HUES48 (cell line): ENCODE measurements at regions not wholly inside any gene's neighbourhood (a gene's known extent, or its start where the extent isn't known, plus 50 kb on each side); places are given as distances from the start of the nearest gene placed in this dataset.
"Not testable (repeated sequence)": the region's sequence is repeated elsewhere in the genome, so short reads cannot be mapped to it uniquely, and the experiment has no call there.

Experiments used
- H3K27ac ChIP-seq: one replicate; pipeline ENCODE4 v1.7.0; 2013; ENCODE audit warnings: low read depth, low read length, inconsistent platforms
- H3K27me3 ChIP-seq: 2 replicates; pipeline ENCODE4 v1.6.1; 2013; ENCODE audit warnings: mild to moderate bottlenecking, low read length; ENCODE audit not compliant: control insufficient read depth, insufficient read depth
- H3K36me3 ChIP-seq: 2 replicates; pipeline ENCODE4 v1.6.1; 2013; ENCODE audit warnings: low read length; ENCODE audit not compliant: control insufficient read depth, insufficient read depth
- H3K4me1 ChIP-seq: 2 replicates; pipeline ENCODE4 v1.6.1; 2013; ENCODE audit warnings: mild to moderate bottlenecking, low read length; ENCODE audit not compliant: control insufficient read depth, insufficient read depth
- H3K4me3 ChIP-seq: 2 replicates; pipeline ENCODE4 v1.5.1; 2013; ENCODE audit warnings: mild to moderate bottlenecking, low read depth, low read length
- H3K9ac ChIP-seq: 2 replicates; pipeline ENCODE4 v1.6.1; 2013; ENCODE audit warnings: mild to moderate bottlenecking, low read depth, low read length, moderate library complexity
- H3K9me3 ChIP-seq: 2 replicates; pipeline ENCODE4 v1.6.1; 2013; ENCODE audit warnings: low read length; ENCODE audit not compliant: control insufficient read depth, insufficient read depth

DNA sequence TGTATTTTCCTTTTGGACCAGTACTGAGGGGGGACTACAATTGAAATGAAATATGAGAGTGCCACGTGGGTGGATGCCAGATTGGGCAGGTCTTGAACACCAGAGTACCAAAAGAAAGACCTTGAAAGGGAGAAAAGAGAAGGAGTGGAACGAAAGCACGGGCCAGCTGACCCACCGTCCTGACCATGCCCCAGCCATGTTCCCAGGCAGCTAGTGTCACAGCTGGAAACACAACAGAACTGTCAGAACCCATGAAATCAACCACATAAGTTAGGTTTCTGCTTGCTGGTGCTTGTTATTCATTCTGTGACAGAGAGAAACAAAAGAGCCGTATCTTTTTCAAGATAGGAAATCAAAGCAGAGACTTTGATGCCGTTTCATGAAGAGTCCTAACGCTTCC, 268.8 kb downstream of the MEX3B start:
- H3K9me3 ChIP-seq, result no peaks in the 10 kb centered on the region

DNA sequence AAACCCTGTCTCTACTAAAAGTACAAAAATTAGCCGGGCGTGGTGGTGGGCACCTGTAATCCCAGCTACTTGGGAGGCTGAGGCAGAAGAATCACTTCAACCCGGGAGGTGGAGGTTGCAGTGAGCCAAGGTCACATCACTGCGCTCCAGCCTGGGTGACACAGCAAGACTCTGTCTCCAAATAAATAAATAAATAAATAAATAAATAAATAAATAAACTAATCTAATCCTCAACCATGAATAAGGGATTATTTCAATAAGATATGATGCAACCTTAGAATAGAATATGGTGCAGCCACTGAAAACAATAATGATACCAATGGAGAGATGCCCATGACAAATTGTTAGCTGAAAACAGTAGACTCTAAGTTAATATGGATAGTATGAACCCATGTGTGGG, 270.0 kb downstream of the MEX3B start:
- H3K27ac ChIP-seq, H3K9ac ChIP-seq, H3K36me3 ChIP-seq, H3K9me3 ChIP-seq, H3K27me3 ChIP-seq, H3K4me1 ChIP-seq, H3K4me3 ChIP-seq: not testable (repeated sequence)

More for the DNA sequence above, 268.8 kb downstream of the MEX3B start:
- no peak overlapping the region for H3K27ac ChIP-seq
- no peaks in the 10 kb centered on the region for H3K36me3 ChIP-seq
- no peak overlapping the region for H3K9ac ChIP-seq
- H3K4me1 ChIP-seq, result no peaks in the 10 kb centered on the region
- H3K4me3 ChIP-seq, result no peak overlapping the region
- no peaks in the 10 kb centered on the region for H3K27me3 ChIP-seq

DNA sequence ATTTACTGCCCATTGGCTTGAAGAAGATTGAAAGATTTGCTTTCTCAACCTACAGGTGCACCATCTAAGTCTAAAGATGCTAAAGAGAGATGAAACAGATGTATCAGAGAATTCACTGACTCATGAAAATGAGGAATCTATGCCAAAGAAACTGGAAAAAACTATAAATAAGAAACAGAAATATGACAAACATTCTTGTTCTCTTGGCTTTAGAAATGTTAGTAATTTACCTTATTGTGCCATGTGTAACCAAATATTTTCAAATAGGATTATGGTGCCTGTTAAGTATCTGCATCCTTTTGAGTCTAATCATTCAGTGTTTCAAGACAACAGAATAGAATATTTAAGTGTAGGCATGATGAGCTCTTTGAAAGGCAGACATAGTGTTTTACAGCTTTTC, 271.5 kb downstream of the MEX3B start:
- Histone ChIP-seq H3K9ac (no peak overlapping the region), H3K4me1 (no peaks in the 10 kb centered on the region), H3K36me3 (no peaks in the 10 kb centered on the region), H3K4me3 (no peak overlapping the region), H3K27me3 (no peaks in the 10 kb centered on the region), H3K9me3 (no peaks in the 10 kb centered on the region), H3K27ac (no peak overlapping the region)

DNA sequence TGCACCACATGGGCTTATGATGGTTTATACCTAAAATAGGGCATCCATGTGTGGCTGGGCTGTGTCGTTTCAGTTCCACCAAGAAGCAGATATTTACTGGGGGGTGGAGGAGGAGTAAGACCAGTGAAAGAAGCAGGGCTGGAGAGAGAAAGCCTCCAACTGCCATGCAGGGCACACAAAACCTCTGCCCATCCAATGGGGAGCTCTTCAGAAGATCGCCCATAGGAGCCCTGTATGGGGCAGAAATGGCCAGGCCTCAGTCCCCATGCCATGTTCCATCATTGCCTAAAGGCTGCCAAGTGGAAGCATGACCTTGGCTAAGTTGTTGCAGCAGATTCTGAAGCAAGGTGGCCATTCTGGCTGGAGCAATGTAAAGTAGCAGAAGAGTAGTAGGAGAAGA, 277.0 kb downstream of the MEX3B start:
- H3K27me3 ChIP-seq, result no peaks in the 10 kb centered on the region
- no peaks in the 10 kb centered on the region for H3K9me3 ChIP-seq
- H3K4me1 ChIP-seq, result no peaks in the 10 kb centered on the region
- H3K4me3 ChIP-seq, result no peak overlapping the region
- no peak overlapping the region for H3K9ac ChIP-seq
- no peak overlapping the region for H3K27ac ChIP-seq
- no peaks in the 10 kb centered on the region for H3K36me3 ChIP-seq

DNA sequence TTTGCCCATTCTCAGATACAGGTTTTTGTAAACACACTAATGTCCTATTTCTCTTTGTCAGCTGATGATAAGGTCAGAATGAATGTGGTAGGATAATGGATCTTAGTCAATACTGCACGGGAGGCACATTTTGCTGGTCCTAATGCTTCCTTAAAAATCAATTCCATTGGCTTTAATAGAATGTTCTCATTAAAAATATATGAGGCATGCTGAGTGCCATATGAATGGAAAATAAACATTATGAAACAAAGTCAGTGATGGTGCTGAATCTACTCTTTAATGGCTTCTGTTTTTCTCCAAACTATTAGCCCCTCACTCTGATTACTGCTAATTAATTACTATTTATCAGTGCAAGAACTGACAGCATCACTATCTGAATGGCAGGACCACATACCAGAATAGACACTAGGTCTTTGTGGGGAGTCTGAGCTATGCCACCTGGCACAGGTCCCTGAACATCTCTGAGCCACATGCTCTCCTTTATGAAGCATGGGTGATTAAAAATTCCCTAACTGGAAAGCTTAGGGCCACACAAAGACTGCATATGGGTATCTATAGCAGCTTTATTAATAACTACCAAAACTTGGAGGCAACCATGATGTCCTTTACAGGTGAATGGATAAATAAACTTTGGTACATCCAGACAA, 278.9 kb downstream of the MEX3B start:
- Histone ChIP-seq H3K4me3 (no peak overlapping the region), H3K9ac (no peak overlapping the region), H3K27me3 (no peaks in the 10 kb centered on the region), H3K4me1 (no peaks in the 10 kb centered on the region), H3K9me3 (no peaks in the 10 kb centered on the region), H3K36me3 (no peaks in the 10 kb centered on the region), H3K27ac (no peak overlapping the region)

DNA sequence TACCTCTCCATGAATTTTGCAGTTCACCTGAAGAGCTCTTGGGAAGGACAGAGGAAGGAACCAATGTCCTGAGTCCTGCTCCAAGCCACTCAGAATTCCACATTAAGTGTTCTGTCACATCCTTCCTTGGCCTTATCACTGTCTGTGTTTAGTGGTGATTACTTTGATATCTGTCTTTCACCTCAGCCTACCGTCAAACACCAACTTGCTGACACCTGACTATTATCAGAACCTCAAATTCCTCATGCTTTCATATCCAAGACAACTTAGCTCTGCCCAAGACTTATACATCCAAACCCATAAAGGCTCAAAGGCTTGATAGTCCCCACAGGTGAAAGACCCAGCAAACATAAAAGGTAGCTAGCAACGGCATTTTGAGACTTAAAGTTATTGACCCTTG, 280.0 kb downstream of the MEX3B start:
- no peak overlapping the region for H3K4me3 ChIP-seq
- H3K9ac ChIP-seq, result no peak overlapping the region
- no peaks in the 10 kb centered on the region for H3K9me3 ChIP-seq
- no peaks in the 10 kb centered on the region for H3K36me3 ChIP-seq
- H3K4me1 ChIP-seq, result no peaks in the 10 kb centered on the region
- no peaks in the 10 kb centered on the region for H3K27me3 ChIP-seq
- no peak overlapping the region for H3K27ac ChIP-seq

DNA sequence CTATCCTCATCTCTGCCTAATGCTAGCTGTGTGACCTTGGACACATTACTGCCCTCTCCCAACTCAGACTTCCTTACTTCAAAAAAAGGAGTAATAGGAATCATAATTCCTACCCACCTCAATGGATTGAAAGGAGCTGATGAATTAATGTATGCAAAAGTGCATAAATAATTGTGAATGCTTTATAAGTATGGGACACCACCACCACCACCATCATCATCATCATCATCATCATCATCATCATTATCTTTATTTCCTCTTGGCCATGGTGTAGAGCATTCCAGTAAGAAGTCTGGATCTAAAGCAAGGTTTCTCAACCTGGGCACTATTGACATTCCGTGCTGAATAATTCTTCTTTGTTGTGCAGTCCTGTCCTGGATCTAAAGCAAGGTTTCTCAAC, 282.5 kb downstream of the MEX3B start:
- peaks cover 11% of the 10 kb centered on the region for H3K4me1 ChIP-seq

DNA sequence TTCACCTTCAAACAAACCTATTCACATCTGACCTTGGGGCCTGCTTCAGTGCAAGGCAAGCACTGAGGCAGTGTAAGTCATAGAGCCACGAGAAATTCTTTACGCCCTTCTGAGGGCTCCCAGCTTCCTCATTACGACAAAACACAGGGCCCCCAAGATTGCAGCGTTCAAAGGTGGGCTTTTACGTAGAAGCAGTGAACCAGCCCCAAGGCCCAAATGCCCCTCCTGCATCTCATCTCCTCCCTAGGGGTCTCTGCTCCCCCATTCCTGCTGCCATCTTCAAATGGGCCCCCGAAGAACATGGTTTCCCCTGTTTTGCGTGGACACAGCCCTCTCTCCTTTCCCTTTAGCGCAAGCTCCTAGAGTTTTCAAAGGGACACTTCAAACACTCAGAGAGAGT, 285.1 kb downstream of the MEX3B start:
- no peak overlapping the region for H3K4me3 ChIP-seq
- no peaks in the 10 kb centered on the region for H3K9me3 ChIP-seq
- H3K27ac ChIP-seq, result no peak overlapping the region
- no peaks in the 10 kb centered on the region for H3K27me3 ChIP-seq
- H3K9ac ChIP-seq, result no peak overlapping the region
- peaks cover 13% of the 10 kb centered on the region for H3K4me1 ChIP-seq
- no peaks in the 10 kb centered on the region for H3K36me3 ChIP-seq

More for the DNA sequence above, 282.5 kb downstream of the MEX3B start:
- H3K27me3 ChIP-seq, result no peaks in the 10 kb centered on the region
- H3K36me3 ChIP-seq, result no peaks in the 10 kb centered on the region
- H3K4me3 ChIP-seq, result no peak overlapping the region
- no peaks in the 10 kb centered on the region for H3K9me3 ChIP-seq
- no peak overlapping the region for H3K9ac ChIP-seq
- no peak overlapping the region for H3K27ac ChIP-seq

DNA sequence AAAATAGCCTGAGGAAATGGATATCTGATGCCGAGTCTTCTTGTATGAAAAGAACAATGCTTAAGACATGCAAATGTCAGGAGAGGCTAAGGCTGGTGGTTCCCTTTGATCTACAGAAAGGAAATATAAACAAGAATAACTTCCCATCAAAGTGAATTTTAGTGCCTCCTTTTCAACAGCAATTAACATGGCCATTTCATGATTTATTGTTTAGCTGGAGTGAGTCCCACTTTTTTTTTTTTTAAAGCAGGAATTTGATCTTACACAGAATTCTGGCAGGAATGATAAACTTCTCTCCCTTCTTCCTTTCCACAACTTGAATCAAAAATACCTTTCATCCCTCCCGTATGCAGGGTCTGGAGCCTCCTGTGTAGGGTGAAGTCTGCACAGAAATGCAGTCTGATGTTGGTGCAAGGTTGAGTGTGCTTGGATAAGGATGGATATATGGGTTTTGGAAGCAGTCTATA, 287.0 kb downstream of the MEX3B start:
- no peak overlapping the region for H3K4me3 ChIP-seq
- peaks cover 22% of the 10 kb centered on the region for H3K4me1 ChIP-seq
- no peaks in the 10 kb centered on the region for H3K27me3 ChIP-seq
- no peak overlapping the region for H3K9ac ChIP-seq
- H3K27ac ChIP-seq, result no peak overlapping the region
- H3K9me3 ChIP-seq, result no peaks in the 10 kb centered on the region
- H3K36me3 ChIP-seq, result no peaks in the 10 kb centered on the region

DNA sequence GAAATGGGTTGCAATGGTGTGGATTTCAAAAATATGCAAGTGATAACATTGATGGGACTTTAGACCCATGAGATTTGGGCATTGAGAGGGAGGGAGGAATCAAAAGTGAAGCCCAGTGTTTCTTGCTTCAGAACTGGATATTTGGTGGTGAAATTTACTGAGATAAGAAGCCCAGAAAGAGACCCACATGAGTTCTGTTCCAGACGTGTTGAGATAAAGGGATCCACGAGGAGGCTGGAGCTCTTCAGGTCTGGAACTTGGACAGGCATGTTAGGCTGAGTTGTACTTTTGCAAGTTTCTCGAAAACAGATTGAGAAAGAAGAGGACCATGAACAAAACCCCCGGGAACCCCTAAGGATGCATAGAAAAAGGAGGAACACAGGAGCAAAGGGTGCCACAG, 290.2 kb downstream of the MEX3B start:
- H3K9ac ChIP-seq, result no peak overlapping the region
- H3K27ac ChIP-seq, result no peak overlapping the region
- H3K27me3 ChIP-seq, result no peaks in the 10 kb centered on the region
- H3K4me3 ChIP-seq, result no peak overlapping the region
- peaks cover 47% of the 10 kb centered on the region for H3K4me1 ChIP-seq
- H3K36me3 ChIP-seq, result no peaks in the 10 kb centered on the region
- no peaks in the 10 kb centered on the region for H3K9me3 ChIP-seq

DNA sequence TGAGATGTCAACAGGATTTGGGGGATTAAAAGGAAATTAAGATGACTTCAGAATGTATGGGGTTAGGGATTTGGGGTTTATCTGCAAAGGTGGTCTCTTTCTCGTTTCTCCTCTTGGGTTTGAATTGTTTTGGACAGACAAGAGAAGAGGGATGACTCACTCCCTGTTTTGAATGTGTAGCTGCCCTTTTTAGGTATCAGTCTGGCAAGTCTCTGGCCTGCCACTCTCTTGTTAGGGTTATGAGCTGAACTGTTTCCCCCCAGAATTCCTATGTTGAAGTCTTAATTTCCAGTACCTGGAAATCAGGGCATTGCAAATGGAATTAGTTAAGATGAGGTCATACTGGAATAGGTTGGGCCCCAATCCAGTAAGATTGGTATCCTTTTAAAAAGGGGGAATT, 291.7 kb downstream of the MEX3B start:
- Histone ChIP-seq H3K9me3 (no peaks in the 10 kb centered on the region), H3K4me3 (no peak overlapping the region)

More for the DNA sequence above, 291.7 kb downstream of the MEX3B start:
- Histone ChIP-seq H3K27ac (peak overlapping the region; percentile 8), H3K27me3 (no peaks in the 10 kb centered on the region), H3K4me1 (peaks cover 44% of the 10 kb centered on the region), H3K9ac (no peak overlapping the region), H3K36me3 (no peaks in the 10 kb centered on the region)
